DOHH2 (cell line): ENCODE measurements at regions not wholly inside any gene's neighbourhood (a gene's known extent, or its start where the extent isn't known, plus 50 kb on each side); places are given as distances from the start of the nearest gene placed in this dataset.

Experiments
- CTCF ChIP-seq: fragments of 200-600 bp; sonication (generic); IDR thresholded peaks from one replicate; pipeline ENCODE4 v1.5.1; 2014; ENCODE audit warnings: antibody characterized with exemption, mild to moderate bottlenecking, low read depth, low read length; ENCODE audit not compliant: poor library complexity, severe bottlenecking
- EZH2phosphoT487 ChIP-seq: fragments of 200-600 bp; sonication (generic); IDR thresholded peaks from 2 replicates; pipeline ENCODE4 v1.6.1; 2017; ENCODE audit warnings: borderline replicate concordance, mild to moderate bottlenecking, antibody characterized with exemption, low read length, moderate library complexity, mixed read lengths

GRCh38 chr22:22785316-22786065, 102.1 kb upstream of the IGLL5 start:
- TF ChIP-seq EZH2phosphoT487 (no peak), CTCF (no peak)
